Head of caudate nucleus (tissue), 42 donors: ENCODE measurements at regions not wholly inside any gene's neighbourhood (a gene's known extent, or its start where the extent isn't known, plus 50 kb on each side); places are given as distances from the start of the nearest gene placed in this dataset.
A peak's percentile ranks its signal among the peaks of the same experiment; 100 is the strongest.

Experiments used
- DNase-seq, 42 donors: peaks; one replicate each; pipeline versions ENCODE4 v3.0.0 to v3.0.0-alpha.2; 2020 to 2021; ENCODE audit warnings: mixed read lengths in 7 of 42
- intact Hi-C: fragments of 100-400 bp; cut with DNase I; formaldehyde crosslinking; loops from one replicate; pipeline ENCODE4 v1.15.0; 2022

DNA sequence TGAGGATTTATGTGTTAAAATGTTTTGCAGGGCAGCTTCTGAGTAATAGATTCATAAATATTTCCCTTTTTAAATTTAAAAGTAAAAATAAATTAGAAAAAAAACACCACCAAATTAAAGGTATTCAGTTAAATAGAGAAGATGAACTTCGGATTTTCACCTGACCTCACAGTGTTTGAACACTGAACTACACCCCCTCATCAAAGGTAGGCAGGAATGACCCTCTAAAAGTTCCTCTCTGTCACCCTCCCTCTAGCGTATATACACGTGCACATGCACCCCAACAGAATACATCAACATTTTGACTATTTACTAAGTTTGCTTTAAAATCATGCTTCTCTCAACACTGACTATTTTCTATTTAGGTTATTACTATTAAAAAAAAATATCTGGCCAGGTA, 528.3 kb downstream of the QKI start:
- intact Hi-C loops, result no loop called here
- peak in 1 of 42 donors; percentile 10 for DNase-seq

GRCh38 chr6:163941624-163941976, 527.1 kb downstream of the QKI start:
- intact Hi-C loops, result no loop called here

GRCh38 chr6:163940705-163941623, 526.4 kb downstream of the QKI start:
- DNase-seq, result peak in 7 of 42 donors; percentile 37 to 65 (median 54)
- intact Hi-C loops, result no loop called here

More at GRCh38 chr6:163941624-163941976, 527.1 kb downstream of the QKI start:
- no peak for DNase-seq

DNA sequence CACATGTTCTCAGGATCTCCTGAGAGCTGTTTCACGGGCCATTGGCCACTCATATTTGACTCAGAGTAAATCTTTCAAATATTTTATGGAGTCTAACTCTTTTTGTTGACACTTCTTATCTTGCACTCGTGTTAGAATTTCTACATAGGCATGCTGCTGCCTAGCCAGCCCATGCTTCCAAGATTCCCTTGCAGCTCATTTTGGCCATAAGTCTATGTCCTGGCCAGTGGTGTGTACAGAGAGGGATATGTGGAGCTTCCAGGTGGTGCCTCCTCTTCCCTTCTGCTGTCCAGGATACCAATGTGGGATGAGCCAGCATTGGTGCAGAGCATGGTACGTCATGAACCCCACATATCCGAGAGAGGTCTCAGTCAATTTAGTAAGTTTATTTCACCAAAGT, 522.6 kb downstream of the QKI start:
- no peak for DNase-seq
- intact Hi-C loops, result no loop called here

GRCh38 chr6:163935158-163935762, 520.7 kb downstream of the QKI start:
- no peak for DNase-seq
- intact Hi-C loops, result no loop called here

- no peak for DNase-seq
- intact Hi-C loops, result no loop called here
These were observed 515.5 kb downstream of the QKI start for GRCh38 chr6:163930012-163930411.

DNA sequence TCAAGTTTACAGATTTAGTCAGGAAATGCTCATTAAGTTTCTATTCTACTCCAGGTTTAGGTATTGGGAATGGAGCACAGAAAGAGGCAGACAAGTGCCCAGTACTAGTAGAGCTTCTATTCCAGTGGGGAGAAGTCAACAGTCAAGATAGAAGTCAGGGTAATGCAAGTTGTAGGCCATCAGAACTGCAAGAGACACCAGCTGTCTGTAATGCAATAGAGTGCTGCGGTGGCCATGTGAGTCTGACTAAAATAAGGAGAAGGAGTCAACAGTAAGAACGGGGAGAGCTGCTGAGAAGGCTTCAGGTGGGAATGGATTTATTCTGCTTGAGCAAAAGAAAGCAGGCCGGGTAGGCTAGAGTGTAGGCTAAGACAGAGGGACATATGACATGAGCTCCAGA, 515.0 kb downstream of the QKI start:
- intact Hi-C loops, result no loop called here
- no peak for DNase-seq

GRCh38 chr6:163926642-163927041, 512.1 kb downstream of the QKI start:
- intact Hi-C loops, result no loop called here
- DNase-seq, result peak in 38 of 42 donors; percentile 14 to 87 (median 48)

- intact Hi-C loops, result no loop called here
These were observed 511.3 kb downstream of the QKI start for GRCh38 chr6:163925839-163926238.

GRCh38 chr6:163923658-163924411, 509.3 kb downstream of the QKI start:
- DNase-seq, result peak in 5 of 42 donors; percentile 11 to 64 (median 41)
- intact Hi-C loops, result no loop called here

More at GRCh38 chr6:163925839-163926238, 511.3 kb downstream of the QKI start:
- DNase-seq, result no peak

DNA sequence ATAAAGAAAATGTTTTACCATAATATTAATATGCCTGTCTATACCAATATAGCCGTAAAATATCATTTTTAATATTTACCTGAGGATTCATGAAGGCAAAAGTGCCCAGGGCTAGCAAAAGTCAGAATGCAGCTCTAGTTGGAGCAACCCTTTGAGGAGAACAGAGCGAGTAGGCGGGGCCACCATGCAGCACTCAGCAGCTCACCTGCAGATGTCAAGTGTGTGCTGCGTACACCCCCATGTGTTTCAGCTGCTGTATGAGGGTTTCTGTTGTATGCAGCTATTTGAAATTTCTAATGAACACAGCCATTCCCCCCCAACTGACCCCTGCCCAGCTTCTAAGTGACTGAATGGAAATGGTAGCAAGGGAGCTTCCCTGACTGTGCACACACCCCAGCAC, 508.0 kb downstream of the QKI start:
- intact Hi-C loops, result no loop called here

GRCh38 chr6:163919652-163920051, 505.1 kb downstream of the QKI start:
- DNase-seq, result no peak
- intact Hi-C loops, result no loop called here

More for the DNA sequence above, 508.0 kb downstream of the QKI start:
- peak in 32 of 42 donors; percentile 23 to 89 (median 56) for DNase-seq

GRCh38 chr6:163916315-163917081, 502.0 kb downstream of the QKI start:
- DNase-seq, result no peak
- intact Hi-C loops, result no loop called here

DNA sequence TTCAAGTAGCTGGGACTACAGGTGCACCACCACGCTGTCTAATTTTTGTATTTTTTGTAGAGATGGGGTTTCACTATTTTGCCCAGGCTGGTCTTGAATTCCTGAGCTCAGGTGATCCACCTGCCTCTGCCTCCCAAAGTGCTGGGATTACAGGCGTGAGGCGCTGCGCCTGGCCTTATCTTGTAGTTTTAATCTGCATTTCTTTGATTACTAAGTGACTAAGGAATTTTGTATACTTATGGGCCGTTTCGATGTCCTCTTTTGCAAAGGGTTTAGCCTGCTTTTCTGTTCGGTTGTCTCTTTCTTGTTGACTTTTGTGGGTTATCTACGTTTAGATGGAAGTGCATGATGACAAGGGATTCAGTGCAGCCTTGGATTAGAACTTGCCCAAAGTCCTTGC, 500.6 kb downstream of the QKI start:
- no peak for DNase-seq
- intact Hi-C loops, result no loop called here

DNA sequence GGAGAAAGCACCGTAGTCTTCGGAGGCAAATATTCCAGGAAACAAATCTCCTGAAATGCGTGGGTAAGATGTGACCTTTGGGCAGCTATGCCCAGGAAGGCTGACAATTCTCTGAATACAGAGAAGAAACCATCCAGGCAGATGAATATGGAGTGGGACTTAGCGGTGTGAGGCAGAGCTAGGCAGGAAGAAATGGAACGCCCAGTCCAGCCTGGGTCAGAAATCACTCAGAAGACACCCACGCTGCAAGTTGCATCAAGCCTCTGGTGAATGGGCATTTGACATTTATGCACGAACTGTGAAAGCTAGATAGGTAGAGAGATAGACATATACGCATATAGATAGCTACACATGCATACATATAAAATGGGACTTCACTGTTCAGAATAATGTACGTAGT, 498.5 kb downstream of the QKI start:
- intact Hi-C loops, result no loop called here
- no peak for DNase-seq

- no peak for DNase-seq
- intact Hi-C loops, result no loop called here
These were observed 491.6 kb downstream of the QKI start for GRCh38 chr6:163906006-163906710.

GRCh38 chr6:163904186-163904585, 489.7 kb downstream of the QKI start:
- intact Hi-C loops, result no loop called here
- no peak for DNase-seq

DNA sequence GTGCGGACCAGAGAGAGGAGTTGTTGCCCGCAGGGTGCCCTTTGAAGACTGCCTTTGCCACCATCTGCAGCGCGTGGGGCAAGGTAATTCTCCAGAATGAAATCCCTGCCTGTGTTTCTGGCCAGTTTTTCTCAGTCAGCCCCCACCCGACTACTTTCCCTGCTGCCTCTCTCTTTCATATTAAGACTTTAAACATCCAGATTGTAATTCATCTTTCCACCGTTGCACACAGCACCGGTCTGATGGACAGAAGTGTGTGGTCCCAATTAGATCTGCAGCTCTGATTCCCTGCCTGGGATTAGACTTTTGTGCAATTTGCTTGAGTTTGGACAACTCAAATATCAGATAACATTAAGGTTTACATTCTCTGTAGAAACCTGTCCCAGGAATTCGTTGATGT, 489.0 kb downstream of the QKI start:
- intact Hi-C loops, result no loop called here
- no peak for DNase-seq

DNA sequence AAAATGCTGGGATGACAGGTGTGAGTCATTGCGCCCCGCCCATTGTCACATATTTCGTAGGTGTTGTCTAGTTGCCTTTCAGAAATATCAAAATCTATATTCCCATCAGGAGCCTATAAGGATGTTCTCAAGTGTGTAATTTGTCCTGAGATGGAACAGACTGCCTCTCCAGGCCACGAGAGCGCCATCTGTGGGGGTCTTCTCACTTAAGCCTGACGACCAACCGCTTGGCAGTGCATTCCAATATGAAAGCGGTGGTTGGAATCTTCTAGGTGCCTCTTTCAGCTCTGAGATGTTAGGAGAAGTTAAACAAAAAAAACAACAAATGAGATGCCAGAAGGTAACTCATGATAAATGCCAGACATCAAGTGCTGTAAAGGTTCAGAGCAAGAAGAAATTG, 488.5 kb downstream of the QKI start:
- no peak for DNase-seq
- intact Hi-C loops, result no loop called here
